IMR-90 (cell line): ENCODE measurements at regions not wholly inside any gene's neighbourhood (a gene's known extent, or its start where the extent isn't known, plus 50 kb on each side); places are given as distances from the start of the nearest gene placed in this dataset.

Source experiments
- ATAC-seq: fragments of 200-7000 bp; cut with Tn5 transposase; 2 replicates; pipeline ENCODE4 v1.9.1; 2020; ENCODE audit warnings: low read depth, mild to moderate bottlenecking, moderate library complexity
- BruUV-seq: library from RNA; stranded (reverse); fragments of 400-500 nt; replicated peaks from 2 replicates; lab custom pipeline; 2021; lab: Mats Ljungman, UMichigan
- CTCF ChIA-PET: fragments of 300-600 bp; formaldehyde crosslinking; extraction: SDS; loops from one replicate; lab custom pipeline; 2021; ENCODE audit warnings: antibody characterized with exemption; lab: Yijun Ruan, JAX
- POLR2A ChIA-PET: fragments of 300-600 bp; sonication (Branson Sonifier 250); formaldehyde crosslinking; loops from one replicate; lab custom pipeline; 2022; ENCODE audit warnings: antibody characterized with exemption; ENCODE audit not compliant: unreplicated experiment; lab: Charles Lee
- DNase-seq: peaks from one replicate; pipeline ENCODE4 v3.0.0; 2013
- H2AFZ ChIP-seq: replicated peaks from 2 replicates; pipeline ENCODE3; 2013; ENCODE audit warnings: low read length, mild to moderate bottlenecking; ENCODE audit not compliant: poor library complexity
- H2AK5ac ChIP-seq: 2 replicates; pipeline ENCODE4 v1.6.1; 2013; ENCODE audit warnings: low read depth, low read length, inconsistent platforms
- H2AK9ac ChIP-seq: replicated peaks from 2 replicates; pipeline ENCODE3; 2013; ENCODE audit warnings: mild to moderate bottlenecking, low read depth, low read length, moderate library complexity; ENCODE audit not compliant: poor library complexity
- H2BK120ac ChIP-seq: 2 replicates; pipeline ENCODE4 v1.6.1; 2013; ENCODE audit warnings: low read depth, low read length, inconsistent platforms
- H2BK15ac ChIP-seq: 3 replicates; pipeline ENCODE4 v1.6.1; 2013; ENCODE audit warnings: low read depth, low read length, inconsistent platforms
- H2BK20ac ChIP-seq: 2 replicates; pipeline ENCODE4 v1.6.1; 2013; ENCODE audit warnings: low read depth, mild to moderate bottlenecking, inconsistent platforms, low read length, moderate library complexity
- H2BK5ac ChIP-seq: 2 replicates; pipeline ENCODE4 v1.6.1; 2013; ENCODE audit warnings: mild to moderate bottlenecking, low read depth, low read length, inconsistent platforms; ENCODE audit not compliant: poor library complexity, severe bottlenecking
- H3K14ac ChIP-seq: replicated peaks from 2 replicates; pipeline ENCODE4 v1.6.1; 2013; ENCODE audit warnings: low read depth, low read length, inconsistent platforms
- H3K18ac ChIP-seq: 2 replicates; pipeline ENCODE4 v1.6.1; 2013; ENCODE audit warnings: low read depth, low read length, control low read depth
- H3K23ac ChIP-seq: 2 replicates; pipeline ENCODE4 v1.6.1; 2013; ENCODE audit warnings: low read depth, low read length, inconsistent platforms
- H3K27ac ChIP-seq: 2 replicates; pipeline ENCODE4 v1.5.1; 2013; ENCODE audit warnings: mild to moderate bottlenecking, control low read depth, low read length; ENCODE audit not compliant: insufficient read depth
- H3K27me3 ChIP-seq: 2 replicates; pipeline ENCODE4 v1.6.1; 2013; ENCODE audit warnings: low read length; ENCODE audit not compliant: control insufficient read depth, insufficient read depth
- H3K36me3 ChIP-seq: 2 replicates; pipeline ENCODE4 v1.6.1; 2013; ENCODE audit warnings: low read length, mixed read lengths; ENCODE audit not compliant: control insufficient read depth, insufficient read depth
- H3K4ac ChIP-seq: 2 replicates; pipeline ENCODE4 v1.6.1; 2013; ENCODE audit warnings: low read depth, low read length, inconsistent platforms
- H3K4me1 ChIP-seq: 2 replicates; pipeline ENCODE4 v1.6.1; 2013; ENCODE audit warnings: low read length, mixed read lengths; ENCODE audit not compliant: control insufficient read depth, insufficient read depth
- H3K4me2 ChIP-seq: 2 replicates; pipeline ENCODE4 v1.6.1; 2013; ENCODE audit warnings: low read depth, mild to moderate bottlenecking, control low read depth, low read length, moderate library complexity
- H3K4me3 ChIP-seq: 2 replicates; pipeline ENCODE4 v1.5.1; 2013; ENCODE audit warnings: low read depth, mild to moderate bottlenecking, control low read depth, low read length, moderate library complexity; ENCODE audit not compliant: insufficient read depth
- H3K56ac ChIP-seq: 2 replicates; pipeline ENCODE4 v1.6.1; 2013; ENCODE audit warnings: low read length, inconsistent platforms; ENCODE audit not compliant: insufficient read depth; ENCODE audit errors: extremely low read depth
- H3K79me1 ChIP-seq, 2 experiments: 2 replicates each; pipeline ENCODE4 v1.6.1; 2013; ENCODE audit warnings: low read length in 2 of 2, inconsistent platforms in 1 of 2, low read depth in 1 of 2
- H3K9ac ChIP-seq: 2 replicates; pipeline ENCODE4 v1.6.1; 2013; ENCODE audit warnings: low read depth, low read length, control low read depth
- H3K9me1 ChIP-seq: 2 replicates; pipeline ENCODE4 v1.6.1; 2013; ENCODE audit warnings: low read length, inconsistent platforms; ENCODE audit not compliant: insufficient read depth
- H3K9me3 ChIP-seq: 2 replicates; pipeline ENCODE4 v1.6.1; 2013; ENCODE audit warnings: low read length; ENCODE audit not compliant: control insufficient read depth, insufficient read depth
- H4K20me1 ChIP-seq: 2 replicates; pipeline ENCODE4 v1.6.1; 2013; ENCODE audit warnings: low read length, inconsistent platforms; ENCODE audit not compliant: insufficient read depth
- H4K5ac ChIP-seq: 2 replicates; pipeline ENCODE4 v1.6.1; 2013; ENCODE audit warnings: mild to moderate bottlenecking, low read depth, low read length, control low read depth
- H4K8ac ChIP-seq, 2 experiments: 2 replicates each; pipeline ENCODE4 v1.6.1; 2013; ENCODE audit warnings: low read depth in 2 of 2, low read length in 2 of 2, control low read depth in 1 of 2, inconsistent platforms in 1 of 2
- H4K91ac ChIP-seq: 2 replicates; pipeline ENCODE4 v1.6.1; 2013; ENCODE audit warnings: low read depth, low read length, inconsistent platforms; ENCODE audit not compliant: insufficient read depth
- BHLHE40 ChIP-seq: fragments of 150-350 bp; IDR thresholded peaks from 2 replicates; pipeline ENCODE4 v1.6.1; 2016; ENCODE audit warnings: mild to moderate bottlenecking, low read depth, low read length
- CEBPB ChIP-seq: IDR thresholded peaks from 2 replicates; pipeline ENCODE4 v1.6.1; 2012; ENCODE audit warnings: low read depth, low read length, improper control_type of control experiment
- CHD1 ChIP-seq: IDR thresholded peaks from 2 replicates; pipeline ENCODE4 v1.6.1; 2012; ENCODE audit warnings: low read depth, low read length, improper control_type of control experiment
- FOS ChIP-seq: fragments of 150-350 bp; IDR thresholded peaks from 2 replicates; pipeline ENCODE4 v1.6.1; 2016; ENCODE audit warnings: low read depth, low read length
- MAFK ChIP-seq: IDR thresholded peaks from 2 replicates; pipeline ENCODE4 v1.6.1; 2012; ENCODE audit warnings: low read depth, low read length, improper control_type of control experiment
- MAZ ChIP-seq: IDR thresholded peaks from 2 replicates; pipeline ENCODE4 v1.6.1; 2012; ENCODE audit warnings: low read depth, mild to moderate bottlenecking, low read length, improper control_type of control experiment, moderate library complexity, borderline replicate concordance
- MXI1 ChIP-seq: IDR thresholded peaks from 2 replicates; pipeline ENCODE4 v1.6.1; 2012; ENCODE audit warnings: low read depth, mild to moderate bottlenecking, low read length, moderate library complexity, borderline replicate concordance
- NFE2L2 ChIP-seq: fragments of 150-350 bp; IDR thresholded peaks from 2 replicates; pipeline ENCODE4 v1.6.1; 2016; ENCODE audit warnings: low read depth, mild to moderate bottlenecking, low read length
- POLR2A ChIP-seq: IDR thresholded peaks from 2 replicates; pipeline ENCODE4 v1.6.1; 2012; ENCODE audit warnings: mild to moderate bottlenecking, low read depth, low read length
- RAD21 ChIP-seq: IDR thresholded peaks from 2 replicates; pipeline ENCODE4 v1.6.1; 2012; ENCODE audit warnings: low read length, improper control_type of control experiment
- RCOR1 ChIP-seq: IDR thresholded peaks from 2 replicates; pipeline ENCODE4 v1.6.1; 2012; ENCODE audit warnings: mild to moderate bottlenecking, low read length, improper control_type of control experiment; ENCODE audit not compliant: insufficient replicate concordance
- RFX5 ChIP-seq: IDR thresholded peaks from 2 replicates; pipeline ENCODE4 v1.8.0; 2012; ENCODE audit warnings: low read depth, mild to moderate bottlenecking, low read length, moderate library complexity
- SMC3 ChIP-seq: fragments of 150-350 bp; IDR thresholded peaks from 2 replicates; pipeline ENCODE4 v1.6.1; 2016; ENCODE audit warnings: low read depth, mild to moderate bottlenecking, antibody characterized with exemption, low read length, moderate library complexity
- WGBS, 2 experiments: methylation state at CpG; one replicate each; pipeline versions ENCODE4 v1.1.5 to v1.1.7; 2013; ENCODE audit warnings: missing lambda C conversion rate in 2 of 2; ENCODE audit not compliant: insufficient read length in 1 of 2; ENCODE audit errors: extremely low coverage in 2 of 2; 5-methylcytosine and 5-hydroxymethylcytosine counted together
- dilution Hi-C: fragments of 300-500 bp; cut with HindIII; formaldehyde crosslinking; loops from one replicate; pipeline ENCODE4 v1.14.3; 2018; ENCODE audit warnings: low sequenced_read_pairs; ENCODE audit not compliant: unreplicated experiment
- in situ Hi-C: fragments of 300-500 bp; cut with MboI; formaldehyde crosslinking; loops from 3 replicates; pipeline ENCODE4 v1.14.3; 2019; ENCODE audit warnings: low sequenced_read_pairs, inconsistent platforms, mixed read lengths
- intact Hi-C: fragments of 100-400 bp; cut with micrococcal nuclease; formaldehyde crosslinking; loops from 2 replicates; pipeline ENCODE4 v1.10.0; 2022
- TF ChIP-seq, protein P1 (sequence below): fragments of 150-350 bp; IDR thresholded peaks from 2 replicates; pipeline ENCODE4 v1.6.1; 2016; ENCODE audit warnings: low read depth, mild to moderate bottlenecking, low read length, moderate library complexity, borderline replicate concordance
- TF ChIP-seq, protein P2 (sequence below): conservative IDR thresholded peaks from 2 replicates; pipeline ENCODE4 v1.5.1; 2012; ENCODE audit warnings: mild to moderate bottlenecking, low read depth, low read length, improper control_type of control experiment

- ATAC-seq (no peak), DNase-seq (no peak)
- Histone ChIP-seq H3K14ac (no peak overlapping the region), H2BK5ac (no peak overlapping the region), H4K5ac (no peak overlapping the region), H3K36me3 (no peaks in the 10 kb centered on the region), H2AK5ac (no peak overlapping the region), H3K56ac (no peak overlapping the region), H3K79me1 (no peaks in the 10 kb centered on the region), H2AK9ac (no peak overlapping the region), H3K18ac (no peak overlapping the region), H3K4me3 (no peak overlapping the region), H2BK120ac (no peak overlapping the region), H3K23ac (no peak overlapping the region), H3K27me3 (peaks cover 4% of the 10 kb centered on the region), H3K9ac (no peak overlapping the region), H3K4me1 (no peaks in the 10 kb centered on the region; the same call in 1 of the 2 replicates), H4K8ac (no peak overlapping the region), H3K4ac (no peak overlapping the region), H3K9me3 (no peaks in the 10 kb centered on the region), H3K4me2 (no peak overlapping the region), H4K20me1 (no peaks in the 10 kb centered on the region), H2AFZ (no peak overlapping the region), H2BK15ac (no peak overlapping the region), H4K91ac (no peak overlapping the region), H3K9me1 (no peaks in the 10 kb centered on the region), H3K27ac (no peak overlapping the region), H2BK20ac (no peak overlapping the region)
- ChIA-PET CTCF (no interaction called here), POLR2A (no interaction called here)
- whole genome bisulfite sequencing, 2 experiments = 60% methylated on average over 1 of the region's 8 CpGs; no CpG with 5 or more reads in 1 of the 2 experiments
- TF ChIP-seq NFE2L2 (no peak), CHD1 (no peak), MAZ (no peak), RCOR1 (no peak), CEBPB (no peak), POLR2A (no peak), RAD21 (no peak), MAFK (no peak), FOS (no peak), MXI1 (no peak), BHLHE40 (no peak), SMC3 (no peak), RFX5 (no peak)
- TF ChIP-seq, protein P1, sequence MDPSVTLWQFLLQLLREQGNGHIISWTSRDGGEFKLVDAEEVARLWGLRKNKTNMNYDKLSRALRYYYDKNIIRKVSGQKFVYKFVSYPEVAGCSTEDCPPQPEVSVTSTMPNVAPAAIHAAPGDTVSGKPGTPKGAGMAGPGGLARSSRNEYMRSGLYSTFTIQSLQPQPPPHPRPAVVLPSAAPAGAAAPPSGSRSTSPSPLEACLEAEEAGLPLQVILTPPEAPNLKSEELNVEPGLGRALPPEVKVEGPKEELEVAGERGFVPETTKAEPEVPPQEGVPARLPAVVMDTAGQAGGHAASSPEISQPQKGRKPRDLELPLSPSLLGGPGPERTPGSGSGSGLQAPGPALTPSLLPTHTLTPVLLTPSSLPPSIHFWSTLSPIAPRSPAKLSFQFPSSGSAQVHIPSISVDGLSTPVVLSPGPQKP = no peak
- TF ChIP-seq, protein P2, sequence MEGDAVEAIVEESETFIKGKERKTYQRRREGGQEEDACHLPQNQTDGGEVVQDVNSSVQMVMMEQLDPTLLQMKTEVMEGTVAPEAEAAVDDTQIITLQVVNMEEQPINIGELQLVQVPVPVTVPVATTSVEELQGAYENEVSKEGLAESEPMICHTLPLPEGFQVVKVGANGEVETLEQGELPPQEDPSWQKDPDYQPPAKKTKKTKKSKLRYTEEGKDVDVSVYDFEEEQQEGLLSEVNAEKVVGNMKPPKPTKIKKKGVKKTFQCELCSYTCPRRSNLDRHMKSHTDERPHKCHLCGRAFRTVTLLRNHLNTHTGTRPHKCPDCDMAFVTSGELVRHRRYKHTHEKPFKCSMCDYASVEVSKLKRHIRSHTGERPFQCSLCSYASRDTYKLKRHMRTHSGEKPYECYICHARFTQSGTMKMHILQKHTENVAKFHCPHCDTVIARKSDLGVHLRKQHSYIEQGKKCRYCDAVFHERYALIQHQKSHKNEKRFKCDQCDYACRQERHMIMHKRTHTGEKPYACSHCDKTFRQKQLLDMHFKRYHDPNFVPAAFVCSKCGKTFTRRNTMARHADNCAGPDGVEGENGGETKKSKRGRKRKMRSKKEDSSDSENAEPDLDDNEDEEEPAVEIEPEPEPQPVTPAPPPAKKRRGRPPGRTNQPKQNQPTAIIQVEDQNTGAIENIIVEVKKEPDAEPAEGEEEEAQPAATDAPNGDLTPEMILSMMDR = no peak
- dilution Hi-C loops (no loop called here), intact Hi-C loops (no loop called here), in situ Hi-C loops (no loop called here)
- no TSS peak for BruUV-seq
Observed at GRCh38 chr6:157746897-157747296, 76.1 kb upstream of the SNX9 start.
